Loucy (cell line): ENCODE measurements at regions not wholly inside any gene's neighbourhood (a gene's known extent, or its start where the extent isn't known, plus 50 kb on each side); places are given as distances from the start of the nearest gene placed in this dataset.

Source experiments
- H2AFZ ChIP-seq: fragments of 200-600 bp; sonication (generic); 2 replicates; pipeline ENCODE4 v1.6.0; 2016; ENCODE audit warnings: antibody characterized with exemption, mild to moderate bottlenecking, low read length, moderate library complexity
- H3F3A ChIP-seq: fragments of 200-600 bp; 2 replicates; pipeline ENCODE4 v1.6.0; 2016; ENCODE audit warnings: antibody characterized with exemption, low read depth, mild to moderate bottlenecking
- H3K27me3 ChIP-seq: fragments of 200-600 bp; sonication (generic); 2 replicates; pipeline ENCODE4 v1.6.1; 2014; ENCODE audit warnings: low read length, mild to moderate bottlenecking; ENCODE audit not compliant: insufficient read depth, poor library complexity, severe bottlenecking
- H3K36me3 ChIP-seq: fragments of 200-600 bp; sonication (generic); 2 replicates; pipeline ENCODE4 v1.6.1; 2016; ENCODE audit warnings: low read length; ENCODE audit not compliant: insufficient read depth
- H3K4me1 ChIP-seq: fragments of 200-600 bp; sonication (generic); 2 replicates; pipeline ENCODE4 v1.5.1; 2014; ENCODE audit warnings: low read length, mild to moderate bottlenecking; ENCODE audit not compliant: insufficient read depth, poor library complexity, severe bottlenecking
- H3K4me2 ChIP-seq: fragments of 200-600 bp; sonication (generic); 2 replicates; pipeline ENCODE4 v1.6.0; 2014; ENCODE audit warnings: antibody characterized with exemption, low read length, low read depth, mild to moderate bottlenecking; ENCODE audit not compliant: poor library complexity, severe bottlenecking
- H3K4me3 ChIP-seq: fragments of 200-600 bp; sonication (generic); 2 replicates; pipeline ENCODE4 v1.5.1; 2014; ENCODE audit warnings: low read length, mild to moderate bottlenecking, mixed read lengths; ENCODE audit not compliant: poor library complexity, severe bottlenecking
- H3K79me2 ChIP-seq: fragments of 200-600 bp; sonication (generic); 2 replicates; pipeline ENCODE4 v1.6.1; 2014; ENCODE audit warnings: low read length; ENCODE audit not compliant: insufficient read depth
- H3K9ac ChIP-seq: fragments of 200-600 bp; sonication (generic); 2 replicates; pipeline ENCODE4 v1.6.0; 2014; ENCODE audit warnings: mild to moderate bottlenecking, low read depth, low read length, moderate library complexity; ENCODE audit not compliant: poor library complexity, severe bottlenecking
- H3K9me2 ChIP-seq: fragments of 200-600 bp; sonication (generic); replicated peaks from 2 replicates; pipeline ENCODE4 v1.6.1; 2016; ENCODE audit warnings: low read depth, low read length, mixed read lengths
- H3K9me3 ChIP-seq: fragments of 200-600 bp; sonication (generic); 2 replicates; pipeline ENCODE4 v1.6.1; 2014; ENCODE audit warnings: mild to moderate bottlenecking, antibody characterized with exemption, low read length, low read depth; ENCODE audit not compliant: insufficient read depth
- H4K20me1 ChIP-seq: fragments of 200-600 bp; sonication (generic); 2 replicates; pipeline ENCODE4 v1.6.0; 2014; ENCODE audit warnings: antibody characterized with exemption, low read length, mild to moderate bottlenecking; ENCODE audit not compliant: insufficient read depth, poor library complexity, severe bottlenecking
- CTCF ChIP-seq: fragments of 200-600 bp; sonication (generic); conservative IDR thresholded peaks from 2 replicates; pipeline ENCODE4 v1.5.1; 2014; ENCODE audit warnings: mild to moderate bottlenecking, antibody characterized with exemption, low read length
- EZH2phosphoT487 ChIP-seq: fragments of 200-600 bp; IDR thresholded peaks from 2 replicates; pipeline ENCODE4 v1.6.1; 2018; ENCODE audit warnings: antibody characterized with exemption, mild to moderate bottlenecking, moderate library complexity, borderline replicate concordance

GRCh38 chr4:129359461-129359860, 263.5 kb downstream of the C4orf33 start:
- Histone ChIP-seq H3F3A (no peaks in the 10 kb centered on the region), H2AFZ (no peak overlapping the region), H3K4me3 (no peak overlapping the region), H3K9me2 (no peaks in the 10 kb centered on the region), H4K20me1 (no peaks in the 10 kb centered on the region), H3K4me1 (no peaks in the 10 kb centered on the region), H3K4me2 (no peak overlapping the region), H3K36me3 (no peaks in the 10 kb centered on the region), H3K9me3 (no peaks in the 10 kb centered on the region), H3K27me3 (no peaks in the 10 kb centered on the region), H3K79me2 (no peaks in the 10 kb centered on the region), H3K9ac (no peak overlapping the region)
- TF ChIP-seq CTCF (no peak), EZH2phosphoT487 (no peak)

DNA sequence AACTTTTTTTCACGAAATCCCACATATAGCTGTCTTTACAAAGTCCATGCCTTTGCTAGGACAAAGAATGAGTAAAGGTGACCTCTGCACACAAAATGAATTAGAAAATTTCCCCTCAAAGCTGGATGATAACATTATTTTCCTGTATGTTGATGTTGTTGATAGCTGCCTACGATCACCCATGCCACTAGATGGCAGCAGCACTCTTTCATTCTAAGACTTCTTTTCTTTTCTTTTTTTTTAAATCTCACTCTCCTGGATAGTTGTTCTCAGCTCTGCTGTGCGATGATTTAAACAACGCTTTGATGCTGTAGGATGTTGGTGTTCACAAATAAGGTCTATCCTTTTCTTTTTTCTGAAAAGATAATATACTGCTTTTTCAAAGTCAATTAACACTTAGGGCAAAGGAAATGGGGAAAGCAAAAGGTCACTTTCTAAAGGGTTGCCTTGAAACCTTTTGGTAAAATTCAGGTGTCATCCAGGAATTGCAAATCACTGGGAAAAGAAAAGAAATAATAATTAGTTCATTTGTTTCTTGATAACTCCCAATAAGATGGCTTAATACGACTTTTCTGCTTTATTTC, 266.8 kb downstream of the C4orf33 start:
- Histone ChIP-seq H3K36me3 (no peaks in the 10 kb centered on the region), H3K4me3 (no peak overlapping the region), H3K27me3 (no peaks in the 10 kb centered on the region), H3K9ac (no peak overlapping the region), H3K4me1 (no peaks in the 10 kb centered on the region), H3K9me2 (no peaks in the 10 kb centered on the region), H2AFZ (no peak overlapping the region), H3K79me2 (no peaks in the 10 kb centered on the region), H4K20me1 (no peaks in the 10 kb centered on the region), H3K4me2 (no peak overlapping the region), H3K9me3 (no peaks in the 10 kb centered on the region), H3F3A (no peaks in the 10 kb centered on the region)
- TF ChIP-seq EZH2phosphoT487 (no peak), CTCF (peak; percentile 91)

DNA sequence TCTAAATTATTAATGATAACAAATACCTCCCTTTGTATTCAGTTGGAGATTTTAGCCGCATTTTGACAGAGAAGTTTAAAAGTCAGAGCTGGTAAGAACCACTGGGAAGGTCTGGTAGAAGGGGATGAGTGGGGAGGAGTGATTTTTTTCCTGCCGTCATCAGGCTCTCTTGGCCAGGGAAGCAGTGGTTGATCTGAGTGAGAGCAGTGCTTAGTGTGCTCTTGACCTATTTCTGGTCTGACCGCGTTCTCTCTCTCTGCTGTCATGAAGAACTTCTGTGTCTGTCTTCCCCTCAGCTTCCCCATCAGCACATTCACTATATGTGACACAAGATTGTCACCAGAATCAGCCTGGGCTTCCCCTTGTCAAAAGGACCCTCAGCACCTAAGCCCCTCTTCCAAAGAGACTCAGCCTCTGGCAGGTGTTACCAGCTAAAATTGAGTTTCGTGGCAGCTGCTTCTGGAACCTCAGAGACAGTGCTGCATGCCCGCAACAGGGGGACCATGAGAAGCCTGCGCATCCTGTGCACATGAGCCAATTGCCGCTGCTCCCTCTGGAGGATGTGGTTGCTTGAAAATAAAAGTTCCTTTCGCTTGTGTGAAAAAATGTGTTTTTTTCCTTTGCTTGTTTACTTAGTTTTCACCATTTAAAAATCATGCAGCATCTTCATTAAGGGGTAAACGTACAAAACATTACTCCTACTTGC, 268.9 kb downstream of the C4orf33 start:
- Histone ChIP-seq H3K36me3 (no peaks in the 10 kb centered on the region), H3K4me1 (no peaks in the 10 kb centered on the region), H3K9me2 (no peaks in the 10 kb centered on the region), H3K9me3 (no peaks in the 10 kb centered on the region), H2AFZ (peak overlapping the region; percentile 7; the same call in 1 of the 2 replicates), H4K20me1 (no peaks in the 10 kb centered on the region), H3K4me2 (no peak overlapping the region), H3K27me3 (no peaks in the 10 kb centered on the region), H3K79me2 (no peaks in the 10 kb centered on the region), H3K9ac (no peak overlapping the region), H3F3A (no peaks in the 10 kb centered on the region), H3K4me3 (no peak overlapping the region)
- TF ChIP-seq CTCF (no peak), EZH2phosphoT487 (no peak)
